DMS79 (cell line): ENCODE measurements at regions not wholly inside any gene's neighbourhood (a gene's known extent, or its start where the extent isn't known, plus 50 kb on each side); places are given as distances from the start of the nearest gene placed in this dataset.

Experiments used
- DNase-seq: peaks from one replicate; lab custom pipeline; 2025; lab: John Stamatoyannopoulos, UW

GRCh38 chr2:107312240-107312639, 426.3 kb upstream of the ST6GAL2 start:
- no peak for DNase-seq

GRCh38 chr2:107313316-107313715, 427.3 kb upstream of the ST6GAL2 start:
- no peak for DNase-seq

- DNase-seq = no peak
Measured at GRCh38 chr2:107320881-107321280, 434.9 kb upstream of the ST6GAL2 start.

- no peak for DNase-seq
Measured at GRCh38 chr2:107322416-107322815, 436.4 kb upstream of the ST6GAL2 start.

GRCh38 chr2:107323946-107324565, 438.1 kb upstream of the ST6GAL2 start:
- no peak for DNase-seq

GRCh38 chr2:107325981-107326786, 440.2 kb upstream of the ST6GAL2 start:
- DNase-seq = no peak

GRCh38 chr2:107334306-107334705, 448.3 kb upstream of the ST6GAL2 start:
- no peak for DNase-seq

- no peak for DNase-seq
Measured at GRCh38 chr2:107336526-107336925, 450.6 kb upstream of the ST6GAL2 start.

GRCh38 chr2:107337209-107337898, 451.4 kb upstream of the ST6GAL2 start:
- DNase-seq = no peak

GRCh38 chr2:107338059-107338458, 452.1 kb upstream of the ST6GAL2 start:
- DNase-seq = no peak

- DNase-seq = no peak
Measured at GRCh38 chr2:107338571-107338970, 452.6 kb upstream of the ST6GAL2 start.

GRCh38 chr2:107340955-107341354, 455.0 kb upstream of the ST6GAL2 start:
- DNase-seq = no peak

- DNase-seq = no peak
Measured at GRCh38 chr2:107349329-107349728, 463.4 kb upstream of the ST6GAL2 start.

- no peak for DNase-seq
Measured at GRCh38 chr2:107354175-107354574, 468.2 kb upstream of the ST6GAL2 start.

- DNase-seq = peak; percentile 19
Measured at GRCh38 chr2:107358362-107358761, 468.3 kb upstream of the RGPD4 start.

GRCh38 chr2:107359021-107359420, 467.7 kb upstream of the RGPD4 start:
- no peak for DNase-seq

- DNase-seq = no peak
Measured at GRCh38 chr2:107361751-107362381, 464.8 kb upstream of the RGPD4 start.

GRCh38 chr2:107362993-107363392, 463.7 kb upstream of the RGPD4 start:
- DNase-seq = no peak

GRCh38 chr2:107363806-107364205, 462.9 kb upstream of the RGPD4 start:
- no peak for DNase-seq

GRCh38 chr2:107364361-107364950, 462.2 kb upstream of the RGPD4 start:
- no peak for DNase-seq

- no peak for DNase-seq
Measured at GRCh38 chr2:107374249-107374648, 452.4 kb upstream of the RGPD4 start.

- no peak for DNase-seq
Measured at GRCh38 chr2:107376909-107377308, 449.8 kb upstream of the RGPD4 start.
